AG04450 (cell line): ENCODE measurements at regions not wholly inside any gene's neighbourhood (a gene's known extent, or its start where the extent isn't known, plus 50 kb on each side); places are given as distances from the start of the nearest gene placed in this dataset.

ENCODE experiments used
- CTCF ChIA-PET: fragments of 300-600, 350-600 bp; formaldehyde crosslinking; extraction: SDS; loops from one replicate; lab custom pipeline; 2022; ENCODE audit warnings: antibody characterized with exemption, inconsistent platforms; lab: Charles Lee
- POLR2A ChIA-PET: fragments of 350-600 bp; formaldehyde crosslinking; extraction: SDS; loops from one replicate; lab custom pipeline; 2021; ENCODE audit warnings: antibody characterized with exemption, inconsistent platforms; lab: Yijun Ruan, JAX
- DNase-seq: peaks from one replicate; pipeline ENCODE4 v3.0.0-alpha.2; 2011; ENCODE audit warnings: low read depth, low spot score
- H3K27ac ChIP-seq: one replicate; pipeline ENCODE4 v1.5.1; 2012; ENCODE audit warnings: low read depth, low read length, control low read depth
- H3K27me3 ChIP-seq: one replicate; pipeline ENCODE4 v1.6.0; 2012; ENCODE audit warnings: low read length; ENCODE audit not compliant: control insufficient read depth, insufficient read depth
- H3K4me3 ChIP-seq: 2 replicates; pipeline ENCODE4 v1.5.1; 2011; ENCODE audit warnings: mild to moderate bottlenecking, low read depth, low read length, control low read depth
- H3K9me3 ChIP-seq: 2 replicates; pipeline ENCODE4 v1.5.1; 2012; ENCODE audit warnings: low read length; ENCODE audit not compliant: control insufficient read depth, insufficient read depth
- TF ChIP-seq, protein P1 (sequence below): IDR thresholded peaks from 2 replicates; pipeline ENCODE4 v1.5.1; 2011; ENCODE audit warnings: low read depth, low read length, control low read depth, inconsistent platforms

DNA sequence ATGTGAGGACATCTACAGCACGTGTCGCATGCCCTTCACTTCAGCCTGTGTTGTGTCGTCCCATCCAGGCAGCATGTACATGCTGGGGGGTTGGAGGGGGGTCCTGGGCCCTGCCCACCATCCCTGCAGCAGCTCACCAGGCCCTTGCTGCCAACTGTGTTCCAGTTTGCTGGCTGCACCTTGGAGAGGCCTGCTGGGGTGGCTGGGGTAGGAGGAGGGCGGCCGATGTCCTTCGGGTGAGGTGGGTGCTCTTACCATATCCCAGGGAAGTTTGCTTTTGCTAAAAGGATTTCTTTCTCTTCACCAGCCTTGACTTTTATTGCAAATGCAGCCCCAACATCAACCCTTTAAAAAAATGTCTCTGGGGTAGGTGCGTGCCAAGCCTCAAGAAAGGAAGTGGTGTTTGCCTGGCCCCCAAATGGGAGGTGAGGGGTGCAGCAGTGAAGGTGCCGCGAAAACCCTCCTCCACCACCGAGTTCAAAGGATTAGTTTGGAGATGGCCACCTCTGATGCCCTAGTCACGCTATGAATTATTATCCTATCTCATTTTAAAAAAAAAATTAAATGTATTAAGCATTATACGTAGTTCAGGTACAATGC, 165.8 kb upstream of the KLF6 start:
- no peak for DNase-seq
- H3K4me3 ChIP-seq = no peak overlapping the region
- CTCF ChIA-PET = no interaction called here
- TF ChIP-seq, protein P1, sequence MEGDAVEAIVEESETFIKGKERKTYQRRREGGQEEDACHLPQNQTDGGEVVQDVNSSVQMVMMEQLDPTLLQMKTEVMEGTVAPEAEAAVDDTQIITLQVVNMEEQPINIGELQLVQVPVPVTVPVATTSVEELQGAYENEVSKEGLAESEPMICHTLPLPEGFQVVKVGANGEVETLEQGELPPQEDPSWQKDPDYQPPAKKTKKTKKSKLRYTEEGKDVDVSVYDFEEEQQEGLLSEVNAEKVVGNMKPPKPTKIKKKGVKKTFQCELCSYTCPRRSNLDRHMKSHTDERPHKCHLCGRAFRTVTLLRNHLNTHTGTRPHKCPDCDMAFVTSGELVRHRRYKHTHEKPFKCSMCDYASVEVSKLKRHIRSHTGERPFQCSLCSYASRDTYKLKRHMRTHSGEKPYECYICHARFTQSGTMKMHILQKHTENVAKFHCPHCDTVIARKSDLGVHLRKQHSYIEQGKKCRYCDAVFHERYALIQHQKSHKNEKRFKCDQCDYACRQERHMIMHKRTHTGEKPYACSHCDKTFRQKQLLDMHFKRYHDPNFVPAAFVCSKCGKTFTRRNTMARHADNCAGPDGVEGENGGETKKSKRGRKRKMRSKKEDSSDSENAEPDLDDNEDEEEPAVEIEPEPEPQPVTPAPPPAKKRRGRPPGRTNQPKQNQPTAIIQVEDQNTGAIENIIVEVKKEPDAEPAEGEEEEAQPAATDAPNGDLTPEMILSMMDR = no peak
- no peaks in the 10 kb centered on the region for H3K27me3 ChIP-seq
- H3K27ac ChIP-seq = peak overlapping the region; percentile 21
- POLR2A ChIA-PET = no interaction called here
- no peaks in the 10 kb centered on the region for H3K9me3 ChIP-seq

- CTCF ChIA-PET = interaction anchor here (0.5 kb wide), 1 partner anchor 230 kb away, joined by 4 read pairs; no protein-coding TSS in a partner anchor
- no peak for DNase-seq
- POLR2A ChIA-PET = no interaction called here
These were observed 164.7 kb upstream of the KLF6 start for GRCh38 chr10:3949711-3950110.

GRCh38 chr10:3948843-3949242, 163.8 kb upstream of the KLF6 start:
- no peak for DNase-seq
- Histone ChIP-seq H3K27me3 (no peaks in the 10 kb centered on the region), H3K9me3 (peaks cover 5% of the 10 kb centered on the region; the same call in 1 of the 2 replicates), H3K27ac (no peak overlapping the region), H3K4me3 (no peak overlapping the region)
- ChIA-PET CTCF (no interaction called here), POLR2A (no interaction called here)
- TF ChIP-seq, protein P1 = no peak

More at GRCh38 chr10:3949711-3950110, 164.7 kb upstream of the KLF6 start:
- TF ChIP-seq, protein P1 = no peak
- Histone ChIP-seq H3K27me3 (no peaks in the 10 kb centered on the region), H3K27ac (no peak overlapping the region), H3K9me3 (peaks cover under 1% of the 10 kb centered on the region; the same call in 1 of the 2 replicates), H3K4me3 (no peak overlapping the region)

DNA sequence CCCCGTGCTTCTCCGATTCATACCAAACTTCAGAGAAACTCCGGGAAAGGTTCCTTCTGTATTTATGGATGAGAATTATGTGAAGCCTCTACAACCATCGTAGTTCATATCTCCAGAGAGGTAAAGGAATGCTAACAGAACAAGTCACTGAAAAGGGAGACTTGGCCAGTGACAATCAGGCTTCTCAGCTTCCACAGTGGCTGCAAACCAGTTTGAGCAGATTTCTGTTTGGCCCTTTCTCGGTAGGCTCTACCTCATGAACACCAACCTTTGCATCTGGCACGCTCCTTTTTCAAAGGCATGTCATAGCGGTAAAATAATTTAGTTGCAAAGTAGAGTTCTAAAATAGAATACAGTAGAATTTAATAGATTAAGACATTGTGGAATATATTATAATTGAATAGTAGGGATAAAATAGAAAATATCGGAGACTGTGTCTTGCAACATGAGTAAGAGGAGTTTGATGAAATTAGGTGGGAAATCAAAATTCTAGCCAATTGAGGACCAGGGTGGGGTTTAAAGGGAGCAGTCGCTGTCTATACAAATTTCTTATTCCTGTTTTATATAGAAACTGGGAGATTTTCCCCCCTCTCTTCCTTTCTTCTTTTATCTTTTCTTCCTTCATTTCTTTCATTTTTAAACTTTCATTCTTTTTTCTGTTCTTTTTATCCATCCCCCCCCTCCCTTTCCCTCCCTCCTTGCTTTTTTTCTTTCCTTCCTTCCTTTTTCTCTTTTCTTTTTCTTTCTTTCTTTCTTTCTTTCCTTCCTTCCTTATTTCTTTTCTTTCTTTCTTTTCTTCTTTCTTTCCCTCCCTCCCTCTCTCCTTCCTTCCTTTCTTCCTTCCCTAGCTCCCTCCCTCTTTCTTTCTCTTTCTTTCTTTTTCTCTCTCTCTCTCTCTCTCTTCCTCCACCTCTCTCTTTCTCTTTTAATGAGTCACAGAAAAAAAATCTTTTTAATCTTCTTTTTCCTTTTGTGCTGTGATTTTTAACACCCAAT, 161.5 kb upstream of the KLF6 start:
- Histone ChIP-seq H3K9me3 (peaks cover 5% of the 10 kb centered on the region; the same call in 1 of the 2 replicates), H3K27ac (peak overlapping the region; percentile 65), H3K27me3 (no peaks in the 10 kb centered on the region), H3K4me3 (no peak overlapping the region)
- POLR2A ChIA-PET = no interaction called here
- TF ChIP-seq, protein P1 = no peak
- CTCF ChIA-PET = interaction anchor here (0.7 to 1.0 kb wide), 2 partner anchors 12 to 40 kb away, joined by 3 to 7 read pairs; no protein-coding TSS in a partner anchor
- DNase-seq = no peak
